Stimulated activated memory B cell treated with anti-CD40 and anti-IgM and Interleukin-4, amounts not matched to agents 10 μg/mL and 1 μg/mL and 100 μg/mL, for 72 hours (primary cell): ENCODE measurements at regions not wholly inside any gene's neighbourhood (a gene's known extent, or its start where the extent isn't known, plus 50 kb on each side); places are given as distances from the start of the nearest gene placed in this dataset.
A peak's percentile ranks its signal among the peaks of the same experiment; 100 is the strongest.

ENCODE experiments used
- ATAC-seq: fragments of 150-1000 bp; cut with Tn5 transposase; 2 replicates; pipeline ENCODE4 v1.10.0; 2021
- H3K27ac Mint-ChIP-seq: one replicate; pipeline ENCODE4 v1.8.0; 2022; ENCODE audit warnings: mild to moderate bottlenecking, mixed read lengths
- H3K27me3 Mint-ChIP-seq: one replicate; pipeline ENCODE4 v1.8.0; 2022; ENCODE audit warnings: mixed read lengths
- H3K36me3 Mint-ChIP-seq: one replicate; pipeline ENCODE4 v1.8.0; 2022; ENCODE audit warnings: mixed read lengths
- H3K4me1 Mint-ChIP-seq: one replicate; pipeline ENCODE4 v1.8.0; 2022; ENCODE audit warnings: mixed read lengths
- H3K4me3 Mint-ChIP-seq: one replicate; pipeline ENCODE4 v1.8.0; 2022; ENCODE audit warnings: mild to moderate bottlenecking, moderate library complexity, mixed read lengths
- H3K9me3 Mint-ChIP-seq: one replicate; pipeline ENCODE4 v1.8.0; 2022; ENCODE audit warnings: mixed read lengths

DNA sequence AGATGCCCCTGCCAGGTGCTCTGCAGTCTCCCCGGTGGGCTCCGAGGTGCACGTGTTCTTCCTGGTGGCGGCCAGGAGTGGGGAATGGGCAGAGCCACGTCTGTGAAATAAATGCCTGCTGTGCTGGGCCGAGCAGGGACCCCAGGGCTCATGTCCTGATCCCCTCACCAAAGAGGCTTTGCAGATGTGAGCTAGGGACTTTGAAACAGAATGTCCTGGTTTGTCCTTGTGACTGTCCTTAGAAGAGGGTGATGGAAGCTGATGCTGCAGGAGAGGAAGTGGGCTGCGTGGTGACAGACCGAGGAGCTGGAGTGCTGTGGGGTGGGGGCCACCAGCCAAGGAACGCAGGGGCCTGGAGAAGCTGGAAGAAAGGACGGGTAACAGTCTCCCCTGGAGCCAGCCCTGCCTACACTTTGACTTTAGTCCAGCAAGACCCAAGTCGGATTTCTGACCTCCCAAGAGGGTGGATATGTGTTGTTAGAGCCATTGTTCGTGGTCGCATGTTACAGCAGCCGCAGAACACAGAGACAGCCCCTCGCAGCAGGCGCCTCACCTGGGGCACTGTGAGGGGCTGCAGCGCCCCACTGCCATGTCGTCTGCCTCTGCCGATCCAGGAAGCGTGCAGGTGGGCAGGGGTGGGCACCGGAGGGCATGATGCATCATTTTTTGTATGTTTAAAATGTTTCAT lies 217.9 kb upstream of the CIBAR2 start:
- H3K27me3 Mint-ChIP-seq: peaks cover 79% of the 10 kb centered on the region
- H3K36me3 Mint-ChIP-seq: no peaks in the 10 kb centered on the region

GRCh38 chr16:85330694-85331188 lies 218.5 kb upstream of the CIBAR2 start:
- no peak overlapping the region for H3K27ac Mint-ChIP-seq
- peaks cover 24% of the 10 kb centered on the region for H3K4me1 Mint-ChIP-seq
- H3K36me3 Mint-ChIP-seq: no peaks in the 10 kb centered on the region
- H3K9me3 Mint-ChIP-seq: no peaks in the 10 kb centered on the region
- H3K4me3 Mint-ChIP-seq: no peak overlapping the region
- H3K27me3 Mint-ChIP-seq: peaks cover 85% of the 10 kb centered on the region
- ATAC-seq: no peak

More for the DNA sequence above, 217.9 kb upstream of the CIBAR2 start:
- ATAC-seq: no peak
- H3K27ac Mint-ChIP-seq: no peak overlapping the region
- no peak overlapping the region for H3K4me3 Mint-ChIP-seq
- peaks cover 18% of the 10 kb centered on the region for H3K4me1 Mint-ChIP-seq
- no peaks in the 10 kb centered on the region for H3K9me3 Mint-ChIP-seq

- Mint-ChIP-seq H3K36me3 (no peaks in the 10 kb centered on the region), H3K27me3 (peaks cover 91% of the 10 kb centered on the region), H3K27ac (no peak overlapping the region), H3K9me3 (no peaks in the 10 kb centered on the region), H3K4me3 (no peak overlapping the region), H3K4me1 (peaks cover 20% of the 10 kb centered on the region)
- ATAC-seq: no peak
Measured at GRCh38 chr16:85331688-85332087, 219.4 kb upstream of the CIBAR2 start.

- H3K36me3 Mint-ChIP-seq: no peaks in the 10 kb centered on the region
- H3K4me1 Mint-ChIP-seq: peaks cover 15% of the 10 kb centered on the region
- H3K27ac Mint-ChIP-seq: no peak overlapping the region
- H3K4me3 Mint-ChIP-seq: no peak overlapping the region
- H3K27me3 Mint-ChIP-seq: peaks cover 88% of the 10 kb centered on the region
- ATAC-seq: no peak
- no peaks in the 10 kb centered on the region for H3K9me3 Mint-ChIP-seq
Measured at GRCh38 chr16:85332175-85332574, 219.9 kb upstream of the CIBAR2 start.

DNA sequence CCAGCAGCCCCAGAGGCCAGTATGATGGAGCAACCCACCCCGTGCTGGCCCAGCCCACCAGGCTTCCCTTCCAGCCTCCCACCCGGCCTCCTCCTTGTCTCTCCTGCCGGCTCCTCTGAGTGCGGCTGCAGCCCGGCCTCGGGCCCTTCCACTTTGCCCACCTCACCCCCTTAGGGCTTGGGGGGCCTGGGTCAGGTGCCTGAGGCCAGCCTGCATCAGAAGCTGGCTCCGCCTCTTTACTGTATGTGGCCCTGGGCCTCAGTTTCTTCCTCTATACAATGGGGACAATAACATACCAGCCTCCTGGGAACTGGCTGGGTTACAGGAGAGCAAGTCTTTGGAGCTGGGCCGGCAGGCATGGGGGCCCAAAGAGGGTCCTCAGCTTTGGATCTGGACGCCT lies 221.1 kb upstream of the CIBAR2 start:
- no peak overlapping the region for H3K4me3 Mint-ChIP-seq
- peaks cover 15% of the 10 kb centered on the region for H3K4me1 Mint-ChIP-seq
- H3K9me3 Mint-ChIP-seq: no peaks in the 10 kb centered on the region
- H3K27me3 Mint-ChIP-seq: peaks cover 84% of the 10 kb centered on the region
- no peak overlapping the region for H3K27ac Mint-ChIP-seq
- no peaks in the 10 kb centered on the region for H3K36me3 Mint-ChIP-seq
- no peak for ATAC-seq

GRCh38 chr16:85333744-85334640 lies 221.7 kb upstream of the CIBAR2 start:
- Mint-ChIP-seq H3K4me3 (no peak overlapping the region), H3K4me1 (peaks cover 15% of the 10 kb centered on the region), H3K9me3 (no peaks in the 10 kb centered on the region), H3K27ac (no peak overlapping the region), H3K36me3 (no peaks in the 10 kb centered on the region), H3K27me3 (peaks cover 84% of the 10 kb centered on the region)
- no peak for ATAC-seq

DNA sequence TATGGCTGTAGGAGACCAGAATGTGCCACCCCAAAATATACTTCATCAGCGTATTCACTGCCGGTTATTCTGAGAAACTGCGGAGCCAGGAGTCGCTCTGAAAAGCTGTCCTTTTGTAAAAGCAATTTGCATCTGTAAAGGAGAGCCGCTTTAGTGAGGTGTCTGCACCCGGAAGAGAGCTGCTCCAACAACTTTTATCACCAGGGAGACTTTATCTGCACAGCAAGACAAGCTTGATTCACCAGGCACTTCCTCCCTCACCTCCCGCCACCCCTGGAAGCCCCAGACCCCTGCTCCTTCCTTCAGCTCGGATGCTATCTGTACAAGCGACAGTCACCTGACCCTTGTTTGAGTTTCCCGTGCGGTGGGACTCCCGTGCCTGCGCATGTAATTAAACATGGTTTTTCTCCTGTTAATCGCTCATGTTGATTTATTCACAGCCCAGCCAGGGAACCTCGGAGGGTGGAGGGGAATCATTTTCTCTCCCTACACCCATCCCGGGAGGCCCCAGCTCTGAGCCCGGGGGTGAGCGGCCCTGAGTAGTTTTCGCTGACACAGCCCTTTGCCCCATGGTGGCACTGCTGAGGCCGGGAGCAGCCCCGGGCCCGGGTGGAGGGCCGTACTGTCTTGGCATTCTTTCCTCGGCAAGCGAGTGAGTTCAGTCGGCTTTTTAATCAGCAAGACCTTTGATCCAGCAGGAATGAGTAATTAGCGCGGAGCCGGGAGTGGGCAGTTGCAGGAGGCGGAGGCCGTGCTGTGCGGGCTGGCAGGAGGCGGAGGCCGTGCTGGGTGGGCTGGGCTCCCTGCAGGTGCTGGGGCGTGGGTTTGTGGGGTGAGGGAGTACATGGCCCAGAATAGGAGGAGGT lies 222.7 kb upstream of the CIBAR2 start:
- no peaks in the 10 kb centered on the region for H3K9me3 Mint-ChIP-seq
- peaks cover 85% of the 10 kb centered on the region for H3K27me3 Mint-ChIP-seq
- H3K4me1 Mint-ChIP-seq: peaks cover 14% of the 10 kb centered on the region
- peak overlapping the region; percentile 60 for H3K4me3 Mint-ChIP-seq
- no peak for ATAC-seq
- no peak overlapping the region for H3K27ac Mint-ChIP-seq
- no peaks in the 10 kb centered on the region for H3K36me3 Mint-ChIP-seq

GRCh38 chr16:85335584-85336491 lies 223.6 kb upstream of the CIBAR2 start:
- no peak for ATAC-seq
- Mint-ChIP-seq H3K27me3 (peaks cover 79% of the 10 kb centered on the region), H3K4me3 (no peak overlapping the region), H3K27ac (no peak overlapping the region), H3K9me3 (no peaks in the 10 kb centered on the region), H3K4me1 (peaks cover 9% of the 10 kb centered on the region), H3K36me3 (no peaks in the 10 kb centered on the region)

DNA sequence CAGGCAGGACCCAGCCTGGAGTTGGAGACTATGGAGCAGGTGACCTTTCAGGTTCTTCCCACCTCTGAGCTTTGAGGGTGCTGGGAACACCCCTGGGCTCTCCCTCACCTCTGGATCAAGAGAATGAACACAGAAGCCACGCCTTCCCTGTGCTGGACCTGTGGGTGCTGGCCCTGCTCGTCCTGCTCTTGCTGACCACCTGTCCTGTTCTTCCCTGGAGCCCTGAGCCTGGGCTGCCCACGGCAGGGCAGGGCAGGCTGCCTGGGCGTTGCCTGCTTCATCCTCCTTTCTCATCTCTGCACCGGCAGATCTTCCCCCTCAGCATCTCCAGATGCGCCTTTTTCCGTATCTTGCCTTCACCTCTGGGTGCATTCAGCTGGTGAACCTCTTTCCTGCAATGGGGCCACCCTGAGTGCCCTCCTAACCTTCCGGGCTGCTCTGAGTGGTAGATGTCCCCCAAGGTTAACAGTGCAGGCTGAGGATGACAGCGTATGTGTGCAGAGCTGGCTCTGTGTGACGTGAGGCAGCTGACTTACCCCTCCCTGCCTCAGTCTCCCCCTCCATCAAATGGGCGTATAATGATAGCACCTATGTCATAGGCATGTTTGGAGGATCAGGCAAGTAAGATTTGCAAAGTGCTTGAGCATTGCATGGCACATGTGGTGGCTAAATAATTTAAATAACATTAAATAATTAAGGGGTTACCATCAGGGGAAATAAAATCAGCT lies 225.8 kb upstream of the CIBAR2 start:
- peaks cover 9% of the 10 kb centered on the region for H3K4me1 Mint-ChIP-seq
- no peak for ATAC-seq
- no peak overlapping the region for H3K27ac Mint-ChIP-seq
- no peak overlapping the region for H3K4me3 Mint-ChIP-seq
- H3K9me3 Mint-ChIP-seq: no peaks in the 10 kb centered on the region
- H3K36me3 Mint-ChIP-seq: no peaks in the 10 kb centered on the region
- H3K27me3 Mint-ChIP-seq: peaks cover 73% of the 10 kb centered on the region

DNA sequence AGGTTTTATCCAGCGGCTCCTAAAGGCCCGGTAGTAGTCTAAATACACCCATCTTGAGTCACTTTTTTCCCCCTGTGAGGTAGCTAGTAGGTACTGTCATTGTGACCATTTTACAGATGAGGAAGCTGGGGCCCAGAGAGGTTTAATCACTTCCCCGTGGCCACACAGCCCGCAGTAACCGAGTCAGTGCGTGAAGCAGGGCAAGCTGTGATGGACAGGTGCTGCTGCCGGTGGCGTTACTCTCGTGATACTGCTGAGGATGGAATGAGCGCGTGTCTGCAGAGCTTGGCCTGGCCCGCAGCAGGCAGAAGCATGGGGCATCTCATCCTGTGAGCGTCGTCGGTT lies 226.3 kb upstream of the CIBAR2 start:
- peaks cover 68% of the 10 kb centered on the region for H3K27me3 Mint-ChIP-seq
- peaks cover 9% of the 10 kb centered on the region for H3K4me1 Mint-ChIP-seq
- no peaks in the 10 kb centered on the region for H3K36me3 Mint-ChIP-seq
- H3K4me3 Mint-ChIP-seq: no peak overlapping the region
- H3K27ac Mint-ChIP-seq: no peak overlapping the region
- no peak for ATAC-seq
- H3K9me3 Mint-ChIP-seq: no peaks in the 10 kb centered on the region

DNA sequence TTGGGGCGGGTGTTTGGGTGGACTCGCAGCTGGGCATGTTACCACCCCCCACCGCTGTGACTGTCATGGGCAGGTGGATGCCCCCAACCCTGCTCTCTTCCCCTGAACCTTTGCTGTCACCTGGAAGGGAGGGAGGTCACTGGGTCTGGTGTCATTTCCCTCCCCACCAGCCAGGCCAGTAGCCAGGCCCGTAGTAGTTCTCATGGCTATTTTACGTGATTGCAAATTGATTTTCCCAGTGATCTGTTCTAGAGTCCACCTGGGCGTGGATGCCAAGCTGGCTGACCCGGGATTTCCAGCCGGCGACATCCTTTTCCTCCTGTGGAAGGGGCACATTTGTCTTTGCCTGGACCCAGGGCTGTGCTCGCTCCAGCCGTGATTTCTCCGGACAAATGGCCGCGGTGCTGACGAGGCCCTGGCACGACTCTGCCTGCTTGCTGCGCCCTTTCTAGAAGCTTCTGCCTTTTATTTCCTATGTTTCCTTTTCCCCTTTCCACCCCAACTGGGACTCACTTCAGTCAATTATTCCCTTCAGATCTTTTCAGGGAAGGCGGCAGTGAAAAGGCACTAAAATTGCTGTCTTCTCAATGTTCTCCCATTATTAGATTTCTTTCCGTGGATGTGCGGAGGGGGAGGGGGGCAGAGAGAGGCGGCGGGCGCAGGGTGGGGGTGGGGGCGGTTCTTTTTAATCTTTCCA lies 226.9 kb upstream of the CIBAR2 start:
- Mint-ChIP-seq H3K4me3 (no peak overlapping the region), H3K27me3 (peaks cover 63% of the 10 kb centered on the region), H3K36me3 (no peaks in the 10 kb centered on the region), H3K4me1 (peaks cover 9% of the 10 kb centered on the region), H3K9me3 (no peaks in the 10 kb centered on the region), H3K27ac (no peak overlapping the region)
- ATAC-seq: no peak

GRCh38 chr16:85341972-85342695 lies 229.9 kb upstream of the CIBAR2 start:
- H3K4me1 Mint-ChIP-seq: no peaks in the 10 kb centered on the region
- H3K27ac Mint-ChIP-seq: no peak overlapping the region
- ATAC-seq: no peak

More at GRCh38 chr16:85341972-85342695, 229.9 kb upstream of the CIBAR2 start:
- H3K27me3 Mint-ChIP-seq: peaks cover 53% of the 10 kb centered on the region
- H3K4me3 Mint-ChIP-seq: no peak overlapping the region
- H3K36me3 Mint-ChIP-seq: no peaks in the 10 kb centered on the region
- peaks cover 14% of the 10 kb centered on the region for H3K9me3 Mint-ChIP-seq
